Testis (tissue), 2 donors: ENCODE measurements at regions not wholly inside any gene's neighbourhood (a gene's known extent, or its start where the extent isn't known, plus 50 kb on each side); places are given as distances from the start of the nearest gene placed in this dataset.

ENCODE experiments used
- CTCF ChIP-seq, 3 experiments: fragments of 450-650 bp in 2 of 3; fragments of 200-600 bp in 1 of 3; sonication (generic) in 1 of 3; IDR thresholded peaks; one replicate each; pipeline ENCODE4 v1.5.1; 2016 to 2019; ENCODE audit warnings: antibody characterized with exemption in 3 of 3, mild to moderate bottlenecking in 2 of 3, moderate library complexity in 1 of 3
- POLR2A ChIP-seq: fragments of 450-650 bp; IDR thresholded peaks from one replicate; pipeline ENCODE4 v1.6.1; 2017; ENCODE audit warnings: antibody characterized with exemption, mild to moderate bottlenecking, moderate library complexity

GRCh38 chr20:57940868-57941522 is 231.2 kb upstream of the PMEPA1 start:
- TF ChIP-seq CTCF (IDR thresholded peaks at IDR 0.05) (no peak), POLR2A (no peak)
